22Rv1 (cell line): ENCODE measurements at regions not wholly inside any gene's neighbourhood (a gene's known extent, or its start where the extent isn't known, plus 50 kb on each side); places are given as distances from the start of the nearest gene placed in this dataset.

Source experiments
- CTCF ChIP-seq: fragments of 450-650 bp; IDR thresholded peaks from 2 replicates; pipeline ENCODE4 v1.5.1; 2017; ENCODE audit warnings: mild to moderate bottlenecking
- ZFX ChIP-seq: fragments of 450-650 bp; IDR thresholded peaks from 2 replicates; pipeline ENCODE4 v1.6.1; 2017; ENCODE audit warnings: antibody characterized with exemption, borderline replicate concordance

DNA sequence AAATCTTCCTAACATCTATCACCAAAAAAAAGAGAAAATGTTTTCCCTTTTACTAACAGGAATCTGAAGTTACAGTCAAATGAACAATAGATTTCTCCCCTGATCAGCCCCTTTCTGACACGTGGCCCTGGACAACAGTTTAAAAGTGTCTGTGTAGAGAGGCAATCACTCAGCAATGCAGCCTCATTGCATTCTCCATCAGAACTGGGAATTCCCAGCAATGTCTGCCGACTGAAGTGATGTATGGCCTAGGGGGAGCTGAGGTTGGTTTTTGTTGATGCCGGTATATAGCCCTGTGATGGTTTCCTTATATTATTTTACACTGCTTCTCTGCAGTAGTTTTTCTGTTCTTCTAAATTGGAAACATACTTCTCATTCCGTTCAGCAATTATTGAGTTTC is 904.3 kb upstream of the CDH8 start:
- no peak for TF ChIP-seq CTCF
- no peak for TF ChIP-seq ZFX
